Activated CD8-positive, alpha-beta T cell treated with anti-CD3 and anti-CD28 coated beads for 36 hours (primary cell): ENCODE measurements at regions not wholly inside any gene's neighbourhood (a gene's known extent, or its start where the extent isn't known, plus 50 kb on each side); places are given as distances from the start of the nearest gene placed in this dataset.

Experiments used
- ATAC-seq: fragments of 200-7000 bp; cut with Tn5 transposase; one replicate; pipeline ENCODE4 v1.10.0; 2021; ENCODE audit warnings: mild to moderate bottlenecking, moderate library complexity
- CTCF ChIA-PET: fragments of 350-600 bp; sonication (Branson Sonifier 250); formaldehyde crosslinking; loops from one replicate; lab custom pipeline; 2021; ENCODE audit warnings: antibody characterized with exemption; lab: Charles Lee
- POLR2A ChIA-PET: fragments of 350-600 bp; sonication (Branson Sonifier 250); formaldehyde crosslinking; loops from one replicate; lab custom pipeline; 2021; ENCODE audit warnings: antibody characterized with exemption; lab: Charles Lee
- DNase-seq: peaks from one replicate; pipeline ENCODE4 v3.0.0-alpha.2; 2020
- H3K27ac Mint-ChIP-seq: one replicate; pipeline ENCODE4 v1.8.0; 2021; ENCODE audit warnings: mild to moderate bottlenecking, mixed read lengths
- H3K27me3 Mint-ChIP-seq: one replicate; pipeline ENCODE4 v1.8.0; 2021; ENCODE audit warnings: mixed read lengths
- H3K36me3 Mint-ChIP-seq: one replicate; pipeline ENCODE4 v1.8.0; 2021; ENCODE audit warnings: low read depth, mixed read lengths
- H3K4me1 Mint-ChIP-seq: one replicate; pipeline ENCODE4 v1.8.0; 2021; ENCODE audit warnings: low read depth, mixed read lengths
- H3K4me3 Mint-ChIP-seq: one replicate; pipeline ENCODE4 v1.8.0; 2021; ENCODE audit warnings: mild to moderate bottlenecking, moderate library complexity, mixed read lengths
- H3K9me3 Mint-ChIP-seq: one replicate; pipeline ENCODE4 v1.8.0; 2021; ENCODE audit warnings: mixed read lengths
- intact Hi-C: fragments of 100-400 bp; cut with micrococcal nuclease; formaldehyde crosslinking; loops from one replicate; pipeline ENCODE4 v1.10.0; 2022
- TF ChIP-seq, protein P1 (sequence below): fragments of 200-600 bp; IDR thresholded peaks from one replicate; pipeline ENCODE4 v1.8.0; 2022; ENCODE audit warnings: antibody characterized with exemption, mild to moderate bottlenecking

DNA sequence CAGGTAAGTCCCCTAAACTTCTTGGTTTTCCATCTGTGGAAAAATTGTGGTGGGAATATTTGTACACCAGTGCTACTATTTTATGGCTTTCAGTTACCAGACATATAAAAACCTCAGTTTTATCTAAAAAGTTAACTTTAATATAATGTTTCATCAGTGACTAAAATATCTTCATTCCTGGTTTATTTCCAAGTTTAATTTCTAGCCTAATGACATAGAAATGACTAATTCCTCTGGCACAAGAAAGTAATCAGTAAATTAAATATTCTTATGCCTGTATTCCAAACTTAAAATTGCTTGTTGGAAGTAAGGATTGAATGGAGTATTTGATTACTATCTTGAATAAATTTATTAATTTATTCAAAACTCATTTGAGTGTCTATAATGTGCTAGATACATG is 757.0 kb downstream of the CDH11 start:
- Mint-ChIP-seq H3K36me3 (no peaks in the 10 kb centered on the region), H3K9me3 (peaks cover 12% of the 10 kb centered on the region), H3K27ac (no peak overlapping the region), H3K27me3 (no peaks in the 10 kb centered on the region), H3K4me3 (no peak overlapping the region), H3K4me1 (no peaks in the 10 kb centered on the region)
- ChIA-PET POLR2A (no interaction called here), CTCF (no interaction called here)
- DNase-seq (no peak), ATAC-seq (no peak)
- intact Hi-C loops, result no loop called here
- TF ChIP-seq, protein P1, sequence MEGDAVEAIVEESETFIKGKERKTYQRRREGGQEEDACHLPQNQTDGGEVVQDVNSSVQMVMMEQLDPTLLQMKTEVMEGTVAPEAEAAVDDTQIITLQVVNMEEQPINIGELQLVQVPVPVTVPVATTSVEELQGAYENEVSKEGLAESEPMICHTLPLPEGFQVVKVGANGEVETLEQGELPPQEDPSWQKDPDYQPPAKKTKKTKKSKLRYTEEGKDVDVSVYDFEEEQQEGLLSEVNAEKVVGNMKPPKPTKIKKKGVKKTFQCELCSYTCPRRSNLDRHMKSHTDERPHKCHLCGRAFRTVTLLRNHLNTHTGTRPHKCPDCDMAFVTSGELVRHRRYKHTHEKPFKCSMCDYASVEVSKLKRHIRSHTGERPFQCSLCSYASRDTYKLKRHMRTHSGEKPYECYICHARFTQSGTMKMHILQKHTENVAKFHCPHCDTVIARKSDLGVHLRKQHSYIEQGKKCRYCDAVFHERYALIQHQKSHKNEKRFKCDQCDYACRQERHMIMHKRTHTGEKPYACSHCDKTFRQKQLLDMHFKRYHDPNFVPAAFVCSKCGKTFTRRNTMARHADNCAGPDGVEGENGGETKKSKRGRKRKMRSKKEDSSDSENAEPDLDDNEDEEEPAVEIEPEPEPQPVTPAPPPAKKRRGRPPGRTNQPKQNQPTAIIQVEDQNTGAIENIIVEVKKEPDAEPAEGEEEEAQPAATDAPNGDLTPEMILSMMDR, result no peak

DNA sequence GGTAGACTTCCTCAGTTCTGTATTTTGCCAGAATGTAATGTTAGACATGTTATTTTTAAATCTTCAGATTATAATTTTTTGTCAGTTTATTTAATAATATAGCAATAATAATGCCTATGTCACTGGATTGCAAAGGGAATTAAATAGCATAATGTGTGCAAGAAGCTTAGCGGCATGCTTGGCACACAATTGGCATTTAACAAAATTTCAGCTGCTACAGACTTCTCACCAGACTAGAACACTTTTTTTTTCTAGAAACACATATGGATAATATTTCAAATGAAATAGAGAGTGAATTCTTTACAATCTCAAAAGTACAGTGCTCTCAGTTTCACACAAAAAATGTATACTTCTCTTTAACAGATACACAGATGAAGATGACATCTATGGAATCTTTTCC is 757.4 kb downstream of the CDH11 start:
- H3K4me1 Mint-ChIP-seq, result no peaks in the 10 kb centered on the region
- no peak overlapping the region for H3K27ac Mint-ChIP-seq
- intact Hi-C loops, result no loop called here
- no peak for DNase-seq
- no peak for ATAC-seq
- ChIA-PET CTCF (no interaction called here), POLR2A (no interaction called here)
- no peaks in the 10 kb centered on the region for H3K27me3 Mint-ChIP-seq
- TF ChIP-seq, protein P1, result no peak
- H3K36me3 Mint-ChIP-seq, result no peaks in the 10 kb centered on the region
- H3K9me3 Mint-ChIP-seq, result peaks cover 12% of the 10 kb centered on the region
- H3K4me3 Mint-ChIP-seq, result no peak overlapping the region

DNA sequence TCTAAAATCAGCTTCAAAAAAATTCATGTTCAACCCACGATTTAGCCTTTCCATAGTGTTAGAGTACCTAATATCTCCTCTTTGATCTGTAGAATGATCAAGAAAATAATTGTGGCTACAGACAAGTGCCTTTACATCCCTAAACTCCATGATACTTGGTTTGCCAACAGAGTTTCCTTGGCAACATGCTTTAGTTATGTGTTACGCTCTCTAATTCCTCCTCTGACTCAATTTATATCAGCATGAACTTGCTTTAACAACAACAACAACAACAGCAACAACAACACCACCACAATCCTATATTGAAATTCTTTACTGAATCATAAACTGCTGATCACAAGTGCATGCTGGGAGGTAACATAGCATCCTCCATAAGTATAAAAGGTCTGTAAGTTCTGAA is 757.8 kb downstream of the CDH11 start:
- TF ChIP-seq, protein P1, result no peak
- H3K4me3 Mint-ChIP-seq, result no peak overlapping the region
- no peaks in the 10 kb centered on the region for H3K36me3 Mint-ChIP-seq
- intact Hi-C loops, result no loop called here
- peaks cover 10% of the 10 kb centered on the region for H3K9me3 Mint-ChIP-seq
- no peak for ATAC-seq
- no peaks in the 10 kb centered on the region for H3K4me1 Mint-ChIP-seq
- CTCF ChIA-PET, result no interaction called here
- H3K27ac Mint-ChIP-seq, result no peak overlapping the region
- DNase-seq, result no peak
- H3K27me3 Mint-ChIP-seq, result no peaks in the 10 kb centered on the region
- POLR2A ChIA-PET, result no interaction called here

DNA sequence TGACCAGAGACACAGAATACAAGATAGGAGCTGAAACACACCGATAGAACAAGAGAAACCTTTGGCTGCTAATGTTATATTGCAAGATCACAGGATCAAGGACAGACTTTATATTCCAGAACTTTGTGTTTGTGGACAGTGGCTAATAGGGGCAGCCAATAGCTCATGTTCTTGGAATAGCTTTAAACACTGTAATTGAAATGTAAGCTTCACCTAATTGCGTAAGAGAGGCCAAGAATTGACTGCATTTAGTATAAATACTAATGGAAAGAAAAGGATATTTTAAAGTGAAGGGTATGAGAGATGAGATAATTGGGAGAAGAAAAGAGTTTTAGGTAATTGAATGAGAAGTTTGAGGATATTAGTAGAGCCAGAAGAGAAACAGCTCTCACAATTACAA is 758.8 kb downstream of the CDH11 start:
- peaks cover 10% of the 10 kb centered on the region for H3K9me3 Mint-ChIP-seq
- H3K4me3 Mint-ChIP-seq, result no peak overlapping the region
- H3K4me1 Mint-ChIP-seq, result no peaks in the 10 kb centered on the region
- H3K27me3 Mint-ChIP-seq, result no peaks in the 10 kb centered on the region
- ChIA-PET POLR2A (no interaction called here), CTCF (no interaction called here)
- no peak overlapping the region for H3K27ac Mint-ChIP-seq
- intact Hi-C loops, result no loop called here
- H3K36me3 Mint-ChIP-seq, result no peaks in the 10 kb centered on the region
- TF ChIP-seq, protein P1, result no peak
- ATAC-seq (no peak), DNase-seq (no peak)

DNA sequence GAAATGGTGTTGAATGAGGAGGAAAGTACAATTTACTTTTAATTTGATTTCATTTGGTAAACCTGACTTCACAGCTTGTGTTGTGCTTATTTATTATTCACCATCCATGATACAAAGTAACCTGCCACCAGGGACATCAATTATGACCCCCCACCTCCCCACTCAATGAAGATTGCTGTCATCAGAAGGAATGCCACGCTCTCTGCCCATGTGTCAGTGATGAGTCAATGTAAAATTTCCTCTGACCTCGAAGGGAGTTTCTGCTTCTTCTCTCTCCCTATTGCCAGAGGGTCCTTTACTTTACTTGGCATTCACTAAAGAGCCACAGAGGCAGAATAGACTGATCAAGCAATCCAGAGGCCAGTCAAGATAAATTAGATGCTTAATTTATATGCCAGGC is 759.7 kb downstream of the CDH11 start:
- Mint-ChIP-seq H3K36me3 (no peaks in the 10 kb centered on the region), H3K27me3 (no peaks in the 10 kb centered on the region), H3K9me3 (peaks cover 10% of the 10 kb centered on the region), H3K27ac (no peak overlapping the region), H3K4me1 (no peaks in the 10 kb centered on the region), H3K4me3 (no peak overlapping the region)
- DNase-seq (no peak), ATAC-seq (no peak)
- TF ChIP-seq, protein P1, result no peak
- CTCF ChIA-PET, result no interaction called here
- intact Hi-C loops, result no loop called here
- POLR2A ChIA-PET, result no interaction called here
